ENCODE measurements at regions not wholly inside any gene's neighbourhood (a gene's known extent, or its start where the extent isn't known, plus 50 kb on each side); places are given as distances from the start of the nearest gene placed in this dataset.

DNA sequence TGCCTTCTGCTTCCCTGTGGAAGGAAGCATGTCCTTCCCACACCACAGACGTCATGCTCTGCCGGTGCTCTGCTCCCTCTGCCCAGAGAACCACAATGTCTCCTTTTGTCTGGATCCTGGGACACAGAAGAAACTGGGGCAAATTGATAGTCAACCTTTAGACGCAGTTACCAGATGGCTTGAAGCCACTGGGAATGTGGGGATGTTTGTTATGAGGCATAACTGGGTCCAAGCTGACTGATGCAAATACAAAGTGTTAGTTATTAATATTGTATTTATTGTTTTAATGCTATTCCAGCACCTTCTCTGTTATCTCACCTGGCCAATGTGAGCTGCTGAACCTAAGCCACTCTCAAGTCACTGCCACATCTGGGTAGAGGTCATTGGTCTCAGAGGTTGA, 322.2 kb downstream of the SHANK2 start:
- no peak for DNase-seq (ENCODE audit: low read depth in 3 of 3)

DNA sequence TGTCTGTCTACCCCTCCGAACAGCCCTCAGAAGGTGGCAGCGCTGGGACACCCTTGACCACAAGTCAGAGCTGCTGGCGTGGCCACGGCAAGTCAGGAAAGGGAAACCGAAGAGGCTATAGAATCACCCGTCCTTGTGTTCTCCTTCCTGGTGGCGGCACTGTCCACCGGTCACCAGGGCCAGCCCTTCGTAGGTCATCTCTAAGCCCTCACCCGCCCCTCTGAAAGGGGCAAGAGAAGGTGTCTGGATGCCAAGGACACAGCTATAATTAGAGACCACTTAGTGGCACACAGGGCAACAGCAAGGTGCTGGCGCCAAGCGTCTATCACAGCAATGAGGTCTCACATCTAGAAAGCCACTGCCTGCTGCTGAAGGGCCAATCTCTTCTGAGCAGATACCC, 320.9 kb downstream of the SHANK2 start:
- DNase-seq (ENCODE audit: low read depth in 3 of 3): no peak

DNA sequence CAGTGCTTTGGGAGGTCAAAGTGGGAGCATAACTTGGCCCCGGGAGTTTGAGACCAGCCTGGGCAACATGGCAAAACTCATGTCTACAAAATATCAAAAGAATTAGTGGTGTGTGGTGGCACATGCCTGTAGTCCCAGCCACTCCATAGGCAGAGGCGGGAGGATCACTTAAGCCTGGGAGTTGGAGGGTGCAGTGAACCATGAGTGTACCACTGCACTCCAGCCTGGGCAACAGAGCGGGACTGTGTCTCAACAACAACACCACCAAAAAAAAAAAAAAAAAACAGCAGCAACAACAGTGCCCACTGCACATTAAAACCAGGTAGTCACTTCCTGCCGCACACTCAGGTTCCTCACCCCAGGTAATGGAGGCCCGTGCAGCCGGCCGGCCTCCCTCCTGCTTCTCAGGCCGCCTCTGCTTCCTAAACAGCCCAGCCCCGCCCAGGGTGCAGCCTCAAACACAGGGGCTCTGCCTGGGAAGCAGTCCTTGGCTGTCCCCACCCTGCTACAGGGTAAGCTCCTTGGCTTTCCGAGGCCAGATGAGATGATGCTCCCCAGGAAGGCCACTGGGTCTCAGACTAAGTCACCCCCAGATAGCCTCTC, 318.3 kb downstream of the SHANK2 start:
- no peak for DNase-seq (ENCODE audit: low read depth in 3 of 3)

DNA sequence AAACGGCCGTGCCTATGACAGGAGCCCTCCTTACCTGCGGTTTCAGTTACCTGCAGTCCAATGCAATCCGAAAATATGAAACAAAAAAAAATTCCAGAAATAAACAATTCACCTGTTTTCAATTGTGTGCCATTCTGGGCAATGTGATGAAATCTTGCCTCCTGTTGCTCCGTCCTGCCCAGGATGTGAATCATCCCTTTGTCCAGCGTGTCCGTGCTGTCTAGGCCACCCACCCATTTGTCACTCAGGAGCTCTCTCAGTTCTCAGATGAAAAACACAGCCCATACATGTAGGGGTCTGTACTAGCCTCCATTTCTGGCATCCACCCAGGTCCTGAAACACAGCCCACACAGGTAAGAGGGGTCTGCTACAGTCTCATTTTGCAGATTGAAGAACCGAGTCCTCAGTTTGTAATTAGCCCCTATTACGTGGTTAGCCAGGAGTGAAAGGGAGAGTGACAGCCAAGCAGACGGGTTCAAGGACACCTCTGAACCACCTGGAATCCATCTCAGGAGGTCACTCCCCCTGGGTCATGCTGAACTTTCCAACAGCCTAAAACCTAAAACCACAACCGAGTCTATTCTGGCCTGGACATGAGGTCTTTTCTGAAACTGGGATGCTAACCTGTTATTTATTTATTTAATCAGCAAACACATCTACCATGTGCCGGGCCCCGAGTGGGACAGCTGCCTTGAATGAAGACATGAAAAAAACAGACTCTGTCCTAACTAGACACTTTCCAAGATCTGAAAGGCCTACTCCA, 317.2 kb downstream of the SHANK2 start:
- no peak for DNase-seq (ENCODE audit: low read depth in 3 of 3)

DNA sequence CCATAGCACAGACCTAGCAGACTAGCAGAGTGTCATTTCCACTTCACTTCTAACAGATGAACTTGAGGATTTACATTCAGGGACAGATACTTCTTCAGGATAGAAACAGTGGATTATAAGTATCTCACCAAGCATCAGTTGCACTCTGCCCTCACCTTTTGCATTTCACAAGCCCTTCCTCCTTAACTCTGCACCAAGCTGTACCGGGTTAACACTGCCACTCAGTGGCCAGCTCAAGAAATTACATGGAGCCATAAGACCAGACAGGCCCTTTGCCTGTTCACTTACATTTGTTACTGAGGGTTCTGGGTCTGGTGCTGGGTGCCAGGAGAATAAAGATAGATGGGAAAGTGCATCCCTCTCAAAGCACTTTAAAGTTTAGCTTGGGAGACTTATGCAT, 309.8 kb downstream of the SHANK2 start:
- peak in 1 of 3 experiments; percentile 2 for DNase-seq (ENCODE audit: low read depth in 3 of 3)

DNA sequence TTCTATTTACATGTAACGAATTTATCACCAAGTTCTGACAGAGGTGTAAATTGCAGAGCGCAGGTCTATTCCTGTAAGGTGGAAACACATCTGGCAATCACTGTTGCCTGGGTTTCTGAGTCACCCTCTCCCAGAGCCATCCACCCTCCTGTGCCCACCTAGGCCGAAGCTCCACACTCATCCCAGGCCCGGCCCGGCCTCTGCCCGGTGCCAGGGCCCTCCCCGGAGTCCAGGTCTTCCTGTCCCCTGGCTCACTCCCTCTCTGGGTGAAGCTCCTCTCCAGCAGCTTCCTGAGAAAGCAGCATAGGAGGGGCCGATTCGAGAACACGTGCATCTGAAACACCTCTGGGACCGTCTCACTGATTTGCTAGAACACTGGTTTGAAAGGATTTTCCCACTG, 308.2 kb downstream of the SHANK2 start:
- DNase-seq (ENCODE audit: low read depth in 3 of 3): no peak

DNA sequence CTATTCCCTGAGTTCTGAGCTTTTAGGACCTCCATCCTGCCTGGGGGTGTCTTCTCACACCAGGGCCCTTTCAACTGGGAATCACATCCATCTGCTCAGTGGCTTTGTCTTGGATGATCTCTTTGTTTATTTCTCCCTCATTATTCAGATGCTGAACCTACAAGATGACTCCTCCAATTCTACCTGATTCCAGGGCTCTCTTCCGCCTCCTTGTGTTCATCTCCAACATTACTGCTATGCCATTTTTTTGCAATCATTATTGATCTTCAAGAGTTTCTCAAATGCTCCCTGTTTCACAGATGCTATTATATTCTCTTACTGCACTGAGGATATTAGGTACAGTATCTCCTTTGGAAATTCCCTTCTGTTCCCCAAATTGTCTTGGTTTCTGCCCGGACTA, 307.7 kb downstream of the SHANK2 start:
- DNase-seq (ENCODE audit: low read depth in 3 of 3): no peak

DNA sequence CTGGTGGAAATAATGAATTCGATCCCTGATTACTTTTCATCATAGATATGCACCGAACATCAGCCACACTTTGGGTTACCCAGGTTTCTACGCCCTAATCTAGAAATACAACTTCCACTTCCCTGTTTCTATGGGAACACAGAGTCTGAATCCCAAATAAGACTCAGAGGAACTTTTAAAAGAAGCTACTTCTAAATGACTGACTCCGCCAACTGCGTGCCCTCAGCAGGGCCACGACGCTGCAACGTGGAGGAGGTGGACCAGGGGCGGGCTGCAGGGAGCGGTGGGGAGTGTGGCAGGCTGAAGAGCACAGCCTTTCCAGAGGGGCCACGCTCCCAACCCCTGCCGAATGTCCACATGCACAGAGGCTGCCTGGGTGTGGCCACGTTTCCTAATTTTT, 304.0 kb downstream of the SHANK2 start:
- no peak for DNase-seq (ENCODE audit: low read depth in 3 of 3)

DNA sequence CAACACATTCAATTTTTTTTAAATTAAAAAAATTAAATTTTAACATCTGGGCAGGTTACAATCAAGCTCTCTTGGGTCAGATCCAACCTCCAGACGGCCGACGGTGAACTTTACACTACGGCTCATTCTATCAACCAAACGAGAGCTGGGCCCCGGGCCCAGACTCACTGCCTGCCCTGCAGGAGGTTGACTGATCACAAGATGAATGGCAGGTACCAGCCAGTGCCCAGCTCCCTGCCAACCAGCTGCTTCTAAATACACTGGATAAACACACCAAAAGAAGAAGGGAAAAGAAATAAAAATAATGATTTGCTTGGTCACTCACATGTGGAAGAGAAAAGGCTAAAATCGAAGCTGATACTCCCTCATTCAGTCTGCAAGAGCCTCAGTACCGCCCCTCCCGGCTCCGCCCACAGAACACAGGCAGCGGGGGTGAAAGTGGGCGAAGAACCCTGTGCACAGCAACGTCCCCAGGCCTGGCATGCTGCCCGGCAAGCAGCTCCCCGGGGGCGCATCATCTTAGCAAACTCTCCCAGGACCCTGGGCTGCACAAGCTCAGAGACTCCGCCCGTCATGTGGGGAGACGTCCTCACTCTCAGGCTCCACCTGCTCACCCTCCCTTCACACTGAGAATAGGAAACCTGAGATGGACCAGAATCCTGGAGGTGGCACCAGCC, 303.4 kb downstream of the SHANK2 start:
- no peak for DNase-seq (ENCODE audit: low read depth in 3 of 3)

DNA sequence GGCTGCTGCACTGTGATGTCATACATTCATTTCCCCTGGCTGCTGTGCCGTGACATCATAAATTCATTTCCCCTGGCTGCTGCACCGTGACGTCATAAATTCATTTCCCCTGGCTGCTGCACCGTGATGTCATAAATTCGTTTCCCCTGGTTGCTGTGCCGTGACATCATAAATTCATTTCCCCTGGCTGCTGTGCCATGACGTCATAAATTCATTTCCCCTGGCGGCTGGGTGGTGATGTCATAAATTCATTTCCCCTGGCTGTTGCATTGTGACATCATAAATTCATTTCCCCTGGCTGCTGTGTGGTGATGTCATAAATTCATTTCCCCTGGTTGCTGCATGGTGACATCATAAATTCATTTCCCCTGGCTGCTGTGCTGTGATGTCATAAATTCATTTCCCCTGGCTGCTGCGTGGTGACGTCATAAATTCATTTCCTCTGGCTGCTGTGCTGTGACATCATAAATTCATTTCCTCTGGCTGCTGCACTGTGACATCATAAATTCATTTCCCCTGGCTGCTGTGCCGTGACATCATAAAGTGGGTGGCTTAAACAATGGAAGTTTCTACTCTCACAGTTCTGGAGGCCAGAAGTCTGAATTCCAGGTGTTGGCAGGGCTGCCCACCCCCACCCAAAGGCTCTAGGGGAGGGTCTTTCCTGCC, 301.1 kb downstream of the SHANK2 start:
- DNase-seq (ENCODE audit: low read depth in 3 of 3): no peak

DNA sequence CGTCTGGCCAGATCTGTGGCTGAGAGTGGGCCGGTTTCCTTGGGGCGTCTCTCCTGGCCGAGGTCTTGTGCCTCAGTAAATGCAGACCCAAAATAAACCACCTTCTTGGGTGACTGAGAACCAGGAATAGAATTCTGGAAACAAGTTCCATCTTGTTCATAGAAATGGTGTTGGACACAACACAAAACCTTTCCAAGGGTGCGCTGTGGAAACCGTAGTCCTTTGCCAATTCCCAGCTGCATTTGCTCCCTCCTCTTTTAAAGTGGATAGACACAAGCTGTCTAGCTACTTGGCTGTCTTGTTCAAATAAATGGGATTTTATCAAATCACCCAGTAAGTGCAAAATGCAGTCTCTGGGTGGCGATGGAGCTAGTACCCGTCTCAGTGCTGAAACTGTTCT, 300.2 kb downstream of the SHANK2 start:
- DNase-seq (ENCODE audit: low read depth in 3 of 3): no peak

DNA sequence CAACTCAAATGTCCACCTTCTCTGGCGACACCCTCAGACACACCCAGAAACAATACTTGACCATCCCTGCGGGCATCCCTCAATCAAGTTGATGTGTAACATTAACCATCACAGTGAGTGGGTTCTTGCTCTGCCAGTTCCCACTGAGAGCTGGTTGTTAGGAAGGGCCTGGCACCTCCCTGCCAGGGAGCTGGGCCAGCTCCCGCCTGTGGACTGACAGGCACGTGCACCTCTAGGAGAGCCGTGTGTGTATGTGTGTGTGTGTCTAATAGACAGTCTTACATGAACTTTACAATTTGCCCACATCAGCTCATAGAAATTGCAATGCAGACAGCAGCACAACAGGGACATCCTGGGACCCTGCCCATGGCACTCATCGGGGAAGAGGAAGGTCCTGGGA, 298.7 kb downstream of the SHANK2 start:
- no peak for DNase-seq (ENCODE audit: low read depth in 3 of 3)

DNA sequence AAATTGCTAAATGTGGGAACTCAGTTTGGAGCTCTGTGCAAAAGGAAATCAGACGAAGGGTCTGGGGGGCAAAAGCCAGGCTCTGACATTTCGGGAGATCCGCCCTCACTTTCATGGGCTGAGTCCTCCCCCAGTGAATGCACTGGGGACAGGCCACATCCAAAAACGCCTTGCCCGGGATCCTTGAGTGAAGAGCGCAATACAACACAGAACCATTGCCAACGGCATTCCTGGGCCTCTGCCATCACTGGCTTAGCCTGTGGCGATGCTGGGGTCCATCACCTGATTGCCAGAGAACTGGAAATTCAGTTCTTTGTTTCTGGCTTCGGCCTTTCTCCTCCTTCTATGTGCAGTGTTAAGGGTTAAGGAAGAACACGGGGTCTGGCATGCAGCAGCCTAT, 297.9 kb downstream of the SHANK2 start:
- DNase-seq (ENCODE audit: low read depth in 3 of 3): no peak
